HG03432 (cell line): ENCODE measurements at regions not wholly inside any gene's neighbourhood (a gene's known extent, or its start where the extent isn't known, plus 50 kb on each side); places are given as distances from the start of the nearest gene placed in this dataset.

Experiments
- ATAC-seq: cut with Tn5 transposase; IDR thresholded peaks from one replicate; pipeline ENCODE4 v1.9.1; 2021; ENCODE audit warnings: mild to moderate bottlenecking, moderate library complexity; ENCODE audit not compliant: unreplicated experiment

DNA sequence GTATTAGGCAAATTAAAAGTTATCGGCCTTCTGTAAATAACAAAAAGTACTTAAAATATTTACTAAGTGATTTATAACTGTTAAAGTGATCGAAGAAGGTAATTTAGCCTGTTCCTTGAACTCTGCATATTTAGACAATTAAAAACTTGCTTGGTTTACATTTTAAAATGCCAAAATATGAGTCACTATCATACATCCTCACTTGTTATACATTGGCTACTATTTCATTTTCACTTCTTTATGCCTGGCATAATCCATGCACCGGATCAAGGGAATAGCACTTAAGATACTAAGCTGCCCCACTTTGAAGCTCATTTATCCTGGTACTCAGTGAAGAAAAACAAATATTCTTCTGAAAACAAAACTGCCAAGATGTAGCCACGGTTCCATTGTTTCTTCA lies 344.6 kb downstream of the UBE3D start:
- ATAC-seq, result no peak

- ATAC-seq, result no peak
These were observed 329.9 kb downstream of the UBE3D start for GRCh38 chr6:82735790-82736189.

DNA sequence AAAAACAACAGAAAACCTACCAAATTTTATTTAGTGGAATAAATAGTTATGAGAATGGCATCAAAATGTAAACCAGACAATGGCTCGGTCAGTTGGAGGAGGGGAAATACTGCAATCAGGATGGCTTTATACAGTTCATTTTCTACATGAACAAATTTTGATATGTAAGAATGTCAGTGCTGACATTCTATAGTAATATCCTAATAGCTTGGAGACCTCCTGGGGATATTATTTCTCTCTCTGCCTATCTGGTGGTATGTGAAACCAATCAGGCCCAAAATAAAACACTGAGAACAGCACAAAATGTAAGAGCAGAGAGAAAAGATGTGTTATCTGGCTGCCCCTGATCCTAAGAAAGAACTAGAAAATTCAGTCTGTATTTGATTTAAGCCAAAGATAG lies 327.7 kb downstream of the UBE3D start:
- ATAC-seq, result no peak

- ATAC-seq, result no peak
These were observed 326.9 kb downstream of the UBE3D start for GRCh38 chr6:82738773-82739172.

DNA sequence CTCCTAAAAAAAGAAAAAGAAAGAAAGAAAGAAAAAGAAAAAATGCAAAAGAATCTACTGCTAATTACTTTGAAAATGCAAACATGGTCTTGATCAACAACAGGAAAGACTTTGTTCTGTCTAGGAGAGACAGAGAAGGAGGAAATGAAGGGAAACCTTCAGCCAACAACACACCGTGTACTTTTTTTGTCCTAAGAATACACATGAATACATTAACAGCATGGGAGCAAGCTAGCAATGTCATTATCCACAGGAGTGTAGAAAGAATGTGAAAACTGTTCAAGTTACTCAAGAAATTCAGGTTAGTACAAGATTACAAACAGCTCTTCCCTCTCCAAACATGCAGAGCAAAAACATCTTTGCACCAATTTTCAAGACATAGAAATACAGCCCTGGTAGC lies 326.3 kb downstream of the UBE3D start:
- no peak for ATAC-seq

DNA sequence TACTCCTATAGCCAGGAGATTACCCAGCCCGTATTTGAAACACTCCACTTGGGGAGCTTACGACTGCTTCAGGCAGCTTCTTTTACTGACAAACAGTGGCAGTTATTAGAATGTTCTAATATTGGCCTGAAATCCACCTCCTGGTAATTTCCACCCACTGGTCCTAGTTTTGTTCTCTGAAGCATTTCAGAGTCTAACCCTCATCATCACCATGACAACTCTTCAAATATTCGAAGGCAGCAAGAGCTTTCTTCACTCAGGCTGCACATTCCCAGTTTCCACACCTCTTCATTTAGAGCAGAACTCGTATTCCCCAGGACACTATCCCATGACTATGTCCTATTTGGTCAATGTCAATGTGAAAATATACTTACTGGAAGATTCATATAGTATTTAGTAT lies 325.6 kb downstream of the UBE3D start:
- no peak for ATAC-seq

- ATAC-seq, result no peak
These were observed 324.2 kb downstream of the UBE3D start for GRCh38 chr6:82741325-82741995.

GRCh38 chr6:82741996-82742385 lies 323.6 kb downstream of the UBE3D start:
- no peak for ATAC-seq

- ATAC-seq, result no peak
These were observed 321.2 kb downstream of the UBE3D start for GRCh38 chr6:82744286-82745015.

- ATAC-seq, result no peak
These were observed 315.1 kb downstream of the UBE3D start for GRCh38 chr6:82750556-82750955.

DNA sequence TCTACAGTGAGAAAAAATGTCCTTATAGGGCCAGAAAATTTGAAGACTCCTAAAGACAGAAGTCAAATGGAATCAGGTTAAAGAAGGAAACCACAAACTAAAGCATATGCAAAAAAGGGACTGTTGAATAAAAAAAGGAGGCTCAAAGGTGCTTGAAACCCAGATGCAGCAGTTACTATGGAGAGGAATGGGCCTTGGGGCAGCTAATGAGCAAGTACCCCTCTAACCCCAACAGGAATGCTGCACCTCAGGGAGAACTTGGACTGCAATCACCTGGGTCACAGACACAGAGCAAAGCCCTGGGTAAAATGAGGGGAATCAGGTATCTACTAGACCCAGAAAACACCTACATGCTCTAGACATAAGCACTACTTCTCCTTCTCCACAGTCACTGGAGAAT lies 313.9 kb downstream of the UBE3D start:
- no peak for ATAC-seq

DNA sequence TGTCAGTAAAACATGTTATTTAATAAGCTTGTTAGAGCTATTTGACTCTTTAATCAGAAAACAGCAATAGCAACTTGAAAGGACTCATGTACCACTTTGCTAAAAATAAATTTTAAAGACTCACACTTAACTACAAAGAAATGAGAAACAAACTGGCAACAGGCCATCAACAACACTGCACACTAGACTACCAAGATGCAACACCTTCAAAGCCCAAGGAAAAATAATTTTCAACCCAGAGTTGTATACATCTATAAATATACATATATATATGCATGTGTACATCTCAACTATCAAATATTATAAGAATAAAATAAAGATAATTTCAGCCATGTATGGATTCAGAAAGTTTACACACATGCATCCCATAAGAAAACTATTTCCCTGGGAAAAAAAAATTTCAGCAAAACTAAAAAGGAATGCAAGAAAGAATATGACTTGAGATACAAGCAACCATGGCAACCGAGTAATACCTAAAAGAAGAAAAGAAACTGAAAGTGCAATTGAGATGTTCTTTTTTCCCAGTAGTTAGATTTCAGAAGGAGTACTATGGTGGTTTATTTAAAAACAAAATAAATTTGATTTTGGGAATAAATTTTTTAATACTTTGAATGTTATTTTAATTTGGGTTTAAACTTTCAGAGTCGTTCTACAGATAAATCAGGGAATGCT lies 303.8 kb downstream of the UBE3D start:
- peak; percentile 72 for ATAC-seq

DNA sequence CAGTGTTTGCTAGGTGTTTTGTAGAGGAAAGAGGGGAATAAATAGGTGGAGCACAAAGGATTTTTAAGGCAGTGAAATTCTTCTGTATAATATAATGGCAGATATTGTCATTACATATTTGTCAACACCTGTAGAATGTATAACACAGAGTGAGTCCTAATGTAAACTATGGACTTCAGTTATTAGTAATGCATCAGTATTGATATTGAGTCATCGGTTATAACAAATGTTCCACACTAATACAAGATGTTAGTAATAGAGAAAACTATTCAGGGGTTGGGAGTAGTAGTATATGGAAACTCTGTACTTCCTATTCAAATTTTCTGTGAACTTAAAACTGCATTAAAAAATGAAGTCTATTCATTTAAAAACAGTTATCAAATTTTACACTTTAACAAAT lies 299.2 kb downstream of the UBE3D start:
- no peak for ATAC-seq

GRCh38 chr6:82767037-82767436 lies 298.6 kb downstream of the UBE3D start:
- no peak for ATAC-seq

DNA sequence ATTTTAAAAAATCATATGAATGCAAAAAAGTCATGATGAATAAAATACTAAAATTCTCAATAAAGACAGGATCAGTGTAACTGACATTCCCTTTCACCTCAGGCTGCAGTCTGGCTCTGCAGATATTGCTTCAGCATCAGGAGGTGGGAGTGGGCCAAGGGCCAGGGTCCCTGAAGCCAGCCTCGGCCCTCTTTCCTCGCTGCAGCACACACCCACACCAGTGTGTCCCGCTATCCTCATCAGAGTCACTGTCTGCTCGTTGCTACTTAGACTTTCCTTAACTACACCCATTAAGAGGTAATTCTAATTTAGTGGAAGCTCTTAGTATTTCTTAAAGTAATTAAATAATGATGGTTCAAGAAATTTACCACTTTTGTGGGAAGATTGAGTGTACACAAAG lies 298.2 kb downstream of the UBE3D start:
- ATAC-seq, result no peak

- no peak for ATAC-seq
These were observed 292.6 kb downstream of the UBE3D start for GRCh38 chr6:82772851-82773717.

DNA sequence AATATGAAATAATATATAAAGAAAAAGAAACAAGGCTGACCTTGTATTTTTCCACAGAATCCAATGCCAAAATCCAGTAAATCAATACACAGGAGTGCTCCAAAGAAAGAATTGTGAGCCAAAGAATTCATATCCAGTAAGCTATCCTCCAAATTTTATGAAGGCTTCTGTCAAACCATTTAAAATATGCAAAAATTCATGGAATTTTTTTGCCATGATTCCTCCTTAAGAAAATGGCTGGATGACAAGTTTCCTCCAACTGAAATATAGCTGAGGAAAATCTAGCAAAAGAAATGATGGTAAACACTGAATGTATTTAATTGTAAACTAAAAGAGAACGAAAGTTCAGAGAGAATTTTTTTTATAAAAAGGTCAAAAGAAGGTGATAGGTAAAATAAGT lies 290.3 kb downstream of the UBE3D start:
- no peak for ATAC-seq

DNA sequence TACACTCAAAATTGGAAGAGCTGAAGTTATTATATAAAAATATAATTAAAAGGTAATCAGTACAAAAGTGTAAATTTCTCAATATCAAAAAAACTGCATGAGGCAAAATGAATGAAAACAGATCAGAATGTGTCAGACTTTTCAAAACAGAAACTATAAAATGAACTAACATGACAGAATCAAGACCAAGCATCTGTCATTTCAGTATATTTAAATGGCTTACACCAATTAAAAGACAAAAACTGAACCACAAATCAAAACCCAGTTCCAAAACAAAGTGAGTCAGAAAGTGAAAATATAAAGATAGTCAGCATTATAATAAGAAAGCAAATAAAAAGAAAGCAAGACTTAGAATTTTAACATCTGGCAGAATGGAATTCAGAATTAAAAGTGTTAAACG lies 289.7 kb downstream of the UBE3D start:
- ATAC-seq, result no peak

DNA sequence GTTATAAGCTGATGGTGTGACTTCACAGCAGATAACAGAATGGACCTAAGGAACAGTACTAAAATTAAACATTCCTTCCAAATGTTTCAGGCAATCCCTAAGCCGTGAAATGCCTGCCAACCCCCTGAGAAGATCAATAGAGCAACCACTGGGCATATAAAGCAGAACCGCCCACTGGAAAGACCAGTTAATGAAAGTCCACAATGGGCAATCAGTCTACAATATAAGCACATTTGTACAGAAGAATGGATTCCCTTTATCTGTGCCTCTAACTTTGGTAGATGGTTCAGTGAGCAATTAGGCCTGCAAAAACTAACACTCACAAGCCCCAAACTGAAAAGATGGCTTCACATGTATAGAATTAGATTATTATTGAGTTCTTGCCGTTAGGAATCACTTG lies 286.6 kb downstream of the UBE3D start:
- ATAC-seq, result no peak

DNA sequence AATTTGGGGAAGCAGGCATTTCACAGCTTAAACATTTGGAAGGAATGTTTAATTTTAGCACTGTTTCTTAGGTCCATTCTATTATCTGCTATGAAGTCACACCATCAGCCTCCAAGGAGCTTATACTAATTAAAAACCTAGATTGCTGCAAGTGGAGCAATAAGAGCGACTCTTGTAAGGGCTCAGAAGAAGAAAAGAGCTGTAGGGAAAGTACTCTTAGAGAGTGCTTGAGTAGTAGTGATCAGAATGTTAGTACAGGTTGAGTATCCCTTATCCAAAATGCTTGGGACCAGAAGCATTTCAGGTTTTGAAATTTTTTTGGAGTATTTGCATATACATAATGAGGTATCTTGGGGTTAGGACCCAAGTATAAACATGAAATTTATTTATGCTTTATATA lies 285.3 kb downstream of the UBE3D start:
- no peak for ATAC-seq

- no peak for ATAC-seq
These were observed 283.9 kb downstream of the UBE3D start for GRCh38 chr6:82781620-82782204.
